ENCODE measurements at regions not wholly inside any gene's neighbourhood (a gene's known extent, or its start where the extent isn't known, plus 50 kb on each side); places are given as distances from the start of the nearest gene placed in this dataset.
"Not testable (repeated sequence)": the region's sequence is repeated elsewhere in the genome, so short reads cannot be mapped to it uniquely, and the experiment has no call there.

DNA sequence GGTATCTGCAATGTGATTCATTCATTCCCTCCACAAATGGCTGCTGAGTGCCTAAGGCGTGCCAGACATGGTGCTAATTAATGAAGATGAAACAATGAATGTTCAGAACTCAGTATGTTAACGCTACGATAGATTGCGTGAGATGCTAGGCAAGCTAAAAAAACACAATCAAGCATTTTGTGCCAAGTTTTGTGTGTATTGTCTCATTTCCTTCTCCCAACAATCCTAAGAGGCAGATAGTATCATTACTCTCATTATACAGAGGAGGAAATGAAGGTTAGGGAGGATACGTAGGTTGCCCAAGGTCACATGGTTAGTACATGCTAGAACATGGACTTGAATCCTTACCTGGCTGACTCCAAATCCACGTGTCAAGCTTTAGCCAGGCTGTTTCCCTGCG is 264.4 kb downstream of the EFCAB11 start:
- Histone ChIP-seq H3K4me3 (no peak overlapping the region), H3K36me3 (no peaks in the 10 kb centered on the region), H3K27me3 (no peaks in the 10 kb centered on the region), H3K4me1 (no peaks in the 10 kb centered on the region), H3K27ac (no peak overlapping the region), H3K9me3 (no peaks in the 10 kb centered on the region)
- TF ChIP-seq POLR2AphosphoS5 (IDR thresholded peaks at IDR 0.05), result no peak
- no peak for TF ChIP-seq EP300 (IDR thresholded peaks at IDR 0.05)
- TF ChIP-seq POLR2A (IDR thresholded peaks at IDR 0.05), result no peak
- TF ChIP-seq, protein P1, sequence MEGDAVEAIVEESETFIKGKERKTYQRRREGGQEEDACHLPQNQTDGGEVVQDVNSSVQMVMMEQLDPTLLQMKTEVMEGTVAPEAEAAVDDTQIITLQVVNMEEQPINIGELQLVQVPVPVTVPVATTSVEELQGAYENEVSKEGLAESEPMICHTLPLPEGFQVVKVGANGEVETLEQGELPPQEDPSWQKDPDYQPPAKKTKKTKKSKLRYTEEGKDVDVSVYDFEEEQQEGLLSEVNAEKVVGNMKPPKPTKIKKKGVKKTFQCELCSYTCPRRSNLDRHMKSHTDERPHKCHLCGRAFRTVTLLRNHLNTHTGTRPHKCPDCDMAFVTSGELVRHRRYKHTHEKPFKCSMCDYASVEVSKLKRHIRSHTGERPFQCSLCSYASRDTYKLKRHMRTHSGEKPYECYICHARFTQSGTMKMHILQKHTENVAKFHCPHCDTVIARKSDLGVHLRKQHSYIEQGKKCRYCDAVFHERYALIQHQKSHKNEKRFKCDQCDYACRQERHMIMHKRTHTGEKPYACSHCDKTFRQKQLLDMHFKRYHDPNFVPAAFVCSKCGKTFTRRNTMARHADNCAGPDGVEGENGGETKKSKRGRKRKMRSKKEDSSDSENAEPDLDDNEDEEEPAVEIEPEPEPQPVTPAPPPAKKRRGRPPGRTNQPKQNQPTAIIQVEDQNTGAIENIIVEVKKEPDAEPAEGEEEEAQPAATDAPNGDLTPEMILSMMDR (IDR thresholded peaks at IDR 0.05), result no peak
- WGBS, result 57% methylated on average over 7 of the region's 7 CpGs
- DNase-seq (ENCODE audit: low spot score in 2 of 2), result no peak

- not testable (repeated sequence) for H3K9me3 ChIP-seq; H3K27me3 ChIP-seq; H3K4me1 ChIP-seq; H3K27ac ChIP-seq; H3K4me3 ChIP-seq; DNase-seq (ENCODE audit: low spot score in 2 of 2); H3K36me3 ChIP-seq
- WGBS, result 82% methylated on average over 7 of the region's 7 CpGs
Measured at GRCh38 chr14:89689711-89690110, 264.8 kb downstream of the EFCAB11 start.

GRCh38 chr14:89688507-89689211 is 265.9 kb downstream of the EFCAB11 start:
- WGBS, result 90% methylated on average over 6 of the region's 6 CpGs
- no peak for TF ChIP-seq POLR2A (IDR thresholded peaks at IDR 0.05)
- TF ChIP-seq EP300 (IDR thresholded peaks at IDR 0.05), result no peak
- TF ChIP-seq, protein P1 (IDR thresholded peaks at IDR 0.05), result no peak
- no peak for TF ChIP-seq POLR2AphosphoS5 (IDR thresholded peaks at IDR 0.05)
- Histone ChIP-seq H3K27me3 (no peaks in the 10 kb centered on the region), H3K4me1 (no peaks in the 10 kb centered on the region), H3K27ac (no peak overlapping the region), H3K9me3 (no peaks in the 10 kb centered on the region), H3K4me3 (no peak overlapping the region), H3K36me3 (no peaks in the 10 kb centered on the region)
- no peak for DNase-seq (ENCODE audit: low spot score in 2 of 2)

- not testable (repeated sequence) for DNase-seq (ENCODE audit: low spot score in 2 of 2); H3K36me3 ChIP-seq; H3K27ac ChIP-seq; H3K4me3 ChIP-seq; H3K27me3 ChIP-seq; H3K4me1 ChIP-seq; H3K9me3 ChIP-seq
- WGBS, result 59% methylated on average over 3 of the region's 3 CpGs
Measured at GRCh38 chr14:89687129-89687528, 267.4 kb downstream of the EFCAB11 start.

DNA sequence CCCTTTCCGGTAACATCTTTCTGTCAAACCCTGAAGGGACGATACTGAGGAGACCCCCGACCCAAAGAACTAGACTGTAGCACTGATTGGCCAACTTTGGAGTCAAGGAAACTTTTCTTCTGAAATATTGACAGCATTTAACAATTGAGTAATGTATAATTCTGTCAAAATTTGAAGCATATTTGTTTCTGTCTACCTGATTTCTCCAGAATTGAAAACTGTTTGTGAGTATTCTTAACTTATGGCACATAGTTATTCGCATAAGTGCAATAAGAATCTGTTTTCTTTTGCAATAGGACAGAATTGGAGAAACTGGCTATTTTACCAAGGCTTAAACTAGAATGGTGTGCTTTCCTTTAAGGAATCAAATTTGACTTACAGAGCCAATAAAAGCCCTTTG is 267.1 kb upstream of the FOXN3 start:
- Histone ChIP-seq H3K4me1 (no peaks in the 10 kb centered on the region), H3K27ac (no peak overlapping the region), H3K4me3 (no peak overlapping the region), H3K36me3 (no peaks in the 10 kb centered on the region), H3K27me3 (no peaks in the 10 kb centered on the region), H3K9me3 (no peaks in the 10 kb centered on the region)
- no peak for DNase-seq (ENCODE audit: low spot score in 2 of 2)
- 98% methylated on average over 4 of the region's 4 CpGs for WGBS
- TF ChIP-seq, protein P1 (IDR thresholded peaks at IDR 0.05), result no peak
- TF ChIP-seq EP300 (IDR thresholded peaks at IDR 0.05), result no peak
- TF ChIP-seq POLR2AphosphoS5 (IDR thresholded peaks at IDR 0.05), result no peak
- no peak for TF ChIP-seq POLR2A (IDR thresholded peaks at IDR 0.05)

DNA sequence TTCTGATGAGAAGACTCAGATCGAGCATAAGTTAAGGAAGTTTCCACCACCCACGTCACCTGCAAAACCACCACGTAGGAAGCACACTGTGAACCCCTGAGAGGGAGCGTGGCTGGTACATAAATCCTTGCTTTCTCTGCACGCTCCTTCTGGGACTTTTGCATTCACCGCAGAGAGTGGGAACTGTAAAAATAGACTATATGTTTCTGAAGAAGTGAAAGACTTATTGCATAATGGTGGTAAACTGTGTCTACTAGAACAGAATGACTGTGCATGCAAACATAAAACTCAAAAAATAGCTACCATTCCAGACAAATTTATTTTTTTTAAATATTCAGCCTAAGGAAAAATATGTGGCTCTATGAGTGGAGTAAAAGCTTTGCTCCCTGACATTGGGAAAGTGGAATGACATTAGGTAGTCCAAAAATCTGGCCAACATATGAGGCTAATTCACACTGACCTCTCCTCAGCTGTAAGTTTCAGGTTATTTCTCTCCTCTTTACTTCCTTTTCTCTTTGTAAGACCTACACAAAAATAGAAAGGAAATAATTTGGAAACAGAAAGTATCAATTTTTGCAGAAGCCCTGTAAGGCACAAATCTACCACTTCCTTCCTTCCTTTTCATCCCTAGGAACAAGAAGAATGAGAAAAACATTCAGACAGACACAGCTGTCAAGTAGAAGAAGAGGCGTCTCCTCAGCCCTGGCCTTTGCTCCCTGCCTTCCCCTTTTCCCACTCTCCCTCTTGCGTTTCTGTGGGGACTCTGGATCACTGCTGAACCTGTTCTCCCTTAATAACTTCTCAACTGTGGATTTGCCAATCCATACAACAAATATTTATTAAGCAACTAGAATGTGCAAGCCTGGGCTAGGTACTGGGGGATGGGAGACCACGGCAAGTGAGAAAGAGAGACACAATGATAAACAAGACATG is 264.3 kb upstream of the FOXN3 start:
- H3K27me3 ChIP-seq, result no peaks in the 10 kb centered on the region
- no peak overlapping the region for H3K4me3 ChIP-seq
- no peak for DNase-seq (ENCODE audit: low spot score in 2 of 2)
- WGBS, result 82% methylated on average over 9 of the region's 9 CpGs
- no peak overlapping the region for H3K27ac ChIP-seq
- H3K36me3 ChIP-seq, result no peaks in the 10 kb centered on the region
- H3K4me1 ChIP-seq, result no peaks in the 10 kb centered on the region
- no peak for TF ChIP-seq POLR2AphosphoS5 (IDR thresholded peaks at IDR 0.05)
- TF ChIP-seq, protein P1 (IDR thresholded peaks at IDR 0.05), result no peak
- TF ChIP-seq EP300 (IDR thresholded peaks at IDR 0.05), result no peak
- no peaks in the 10 kb centered on the region for H3K9me3 ChIP-seq

All from suprapubic skin (tissue), 4 donors.